WTC11 (cell line): ENCODE measurements at regions not wholly inside any gene's neighbourhood (a gene's known extent, or its start where the extent isn't known, plus 50 kb on each side); places are given as distances from the start of the nearest gene placed in this dataset.

Source experiments
- ATAC-seq: fragments of 200-7000 bp; cut with Tn5 transposase; 2 replicates; pipeline ENCODE4 v1.10.0; 2021; ENCODE audit warnings: mild to moderate bottlenecking, moderate library complexity
- CTCF ChIA-PET: fragments of 300-600 bp; sonication (Branson Sonifier 250); formaldehyde crosslinking; loops from one replicate; lab custom pipeline; 2021; ENCODE audit warnings: antibody characterized with exemption; lab: Charles Lee
- POLR2A ChIA-PET: fragments of 350-600 bp; sonication (Branson Sonifier 250); formaldehyde crosslinking; loops from one replicate; lab custom pipeline; 2021; ENCODE audit warnings: antibody characterized with exemption; lab: Charles Lee
- DNase-seq: peaks from one replicate; pipeline ENCODE4 v3.0.0; 2021; ENCODE audit warnings: low spot score
- H3K27ac Mint-ChIP-seq: 2 replicates; pipeline ENCODE4 v1.8.0; 2021; ENCODE audit warnings: mixed read lengths
- H3K27me3 Mint-ChIP-seq: 2 replicates; pipeline ENCODE4 v1.8.0; 2021; ENCODE audit warnings: low read depth, mild to moderate bottlenecking, moderate library complexity, mixed read lengths
- H3K36me3 Mint-ChIP-seq: 2 replicates; pipeline ENCODE4 v1.8.0; 2021; ENCODE audit warnings: mixed read lengths
- H3K4me1 Mint-ChIP-seq: 2 replicates; pipeline ENCODE4 v1.8.0; 2022; ENCODE audit warnings: mixed read lengths
- H3K4me3 Mint-ChIP-seq: 2 replicates; pipeline ENCODE4 v1.8.0; 2021; ENCODE audit warnings: mild to moderate bottlenecking, moderate library complexity, mixed read lengths
- H3K9me3 Mint-ChIP-seq: 2 replicates; pipeline ENCODE4 v1.8.0; 2021; ENCODE audit warnings: mixed read lengths
- CREM ChIP-seq: sonication (generic); formaldehyde crosslinking; IDR thresholded peaks from 2 replicates; pipeline ENCODE4 v1.8.1; 2022; ENCODE audit warnings: mild to moderate bottlenecking, missing genetic modification reagents, moderate library complexity
- FOXJ3 ChIP-seq: sonication (generic); formaldehyde crosslinking; IDR thresholded peaks from 2 replicates; pipeline ENCODE4 v1.9.0; 2021; ENCODE audit warnings: missing genetic modification reagents, mild to moderate bottlenecking, borderline replicate concordance
- GABPB1 ChIP-seq: sonication (generic); formaldehyde crosslinking; IDR thresholded peaks from 2 replicates; pipeline ENCODE4 v1.8.1; 2023; ENCODE audit warnings: mild to moderate bottlenecking, missing genetic modification reagents
- GRHL2 ChIP-seq: fragments of 250-450 bp; sonication (Bioruptor Pico); IDR thresholded peaks from 2 replicates; pipeline ENCODE4 v1.8.0; 2022; ENCODE audit warnings: mild to moderate bottlenecking, moderate library complexity; ENCODE audit not compliant: insufficient replicate concordance, severe bottlenecking
- HMGA2 ChIP-seq: fragments of 250-450 bp; sonication (Bioruptor Pico); IDR thresholded peaks from 2 replicates; pipeline ENCODE4 v1.4.0; 2021; ENCODE audit warnings: mild to moderate bottlenecking, moderate library complexity
- MXD4 ChIP-seq: fragments of 250-450 bp; sonication (Bioruptor Pico); IDR thresholded peaks from 2 replicates; pipeline ENCODE4 v1.8.0; 2021; ENCODE audit warnings: mild to moderate bottlenecking, moderate library complexity, borderline replicate concordance
- NFE2L1 ChIP-seq: sonication (generic); formaldehyde crosslinking; IDR thresholded peaks from 2 replicates; pipeline ENCODE4 v1.8.1; 2023; ENCODE audit warnings: missing genetic modification reagents
- NR2C2 ChIP-seq: sonication (generic); formaldehyde crosslinking; IDR thresholded peaks from 2 replicates; pipeline ENCODE4 v1.8.0; 2022; ENCODE audit warnings: mild to moderate bottlenecking, missing genetic modification reagents
- OVOL2 ChIP-seq: fragments of 250-450 bp; sonication (Bioruptor Pico); IDR thresholded peaks from 2 replicates; pipeline ENCODE4 v1.9.0; 2021; ENCODE audit warnings: mild to moderate bottlenecking, borderline replicate concordance
- SMAD4 ChIP-seq: sonication (generic); formaldehyde crosslinking; IDR thresholded peaks from 2 replicates; pipeline ENCODE4 v1.8.0; 2022; ENCODE audit warnings: mild to moderate bottlenecking, missing genetic modification reagents
- SOX15 ChIP-seq: fragments of 250-450 bp; sonication (Bioruptor Pico); IDR thresholded peaks from 2 replicates; pipeline ENCODE4 v1.9.0; 2021; ENCODE audit warnings: mild to moderate bottlenecking
- SP1 ChIP-seq: sonication (generic); formaldehyde crosslinking; conservative IDR thresholded peaks from 2 replicates; pipeline ENCODE4 v1.8.1; 2022; ENCODE audit warnings: missing genetic modification reagents
- TEAD1 ChIP-seq: sonication (generic); formaldehyde crosslinking; IDR thresholded peaks from 2 replicates; pipeline ENCODE4 v1.8.0; 2022; ENCODE audit warnings: mild to moderate bottlenecking, missing genetic modification reagents
- ZNF671 ChIP-seq: fragments of 250-450 bp; sonication (Bioruptor Pico); IDR thresholded peaks from 2 replicates; pipeline ENCODE4 v1.8.0; 2021; ENCODE audit warnings: mild to moderate bottlenecking
- TF ChIP-seq, protein P1 (sequence below): sonication (generic); formaldehyde crosslinking; IDR thresholded peaks from 2 replicates; pipeline ENCODE4 v1.8.0; 2022; ENCODE audit warnings: mild to moderate bottlenecking, missing genetic modification reagents
- TF ChIP-seq, protein P2 (sequence below): fragments of 250-450 bp; sonication (Bioruptor Pico); IDR thresholded peaks from 2 replicates; pipeline ENCODE4 v1.9.0; 2021; ENCODE audit warnings: moderate library complexity, mild to moderate bottlenecking, inconsistent platforms, borderline replicate concordance
- TF ChIP-seq, protein P3 (sequence below): sonication (generic); formaldehyde crosslinking; IDR thresholded peaks from 2 replicates; pipeline ENCODE4 v1.8.1; 2022; ENCODE audit warnings: low read depth, missing genetic modification reagents, borderline replicate concordance
- TF ChIP-seq, protein P4 (sequence below): sonication (generic); formaldehyde crosslinking; IDR thresholded peaks from 2 replicates; pipeline ENCODE4 v1.8.0; 2022; ENCODE audit warnings: mild to moderate bottlenecking, missing genetic modification reagents
- TF ChIP-seq, protein P5 (sequence below): sonication (generic); formaldehyde crosslinking; IDR thresholded peaks from 2 replicates; pipeline ENCODE4 v1.8.1; 2023; ENCODE audit warnings: mild to moderate bottlenecking, moderate library complexity, missing genetic modification reagents
- TF ChIP-seq, protein P6 (sequence below): sonication (generic); formaldehyde crosslinking; IDR thresholded peaks from 2 replicates; pipeline ENCODE4 v1.8.0; 2023; ENCODE audit warnings: mild to moderate bottlenecking, missing genetic modification reagents
- TF ChIP-seq, protein P7 (sequence below): sonication (generic); formaldehyde crosslinking; IDR thresholded peaks from 2 replicates; pipeline ENCODE4 v1.8.1; 2022; ENCODE audit warnings: missing genetic modification reagents, borderline replicate concordance

DNA sequence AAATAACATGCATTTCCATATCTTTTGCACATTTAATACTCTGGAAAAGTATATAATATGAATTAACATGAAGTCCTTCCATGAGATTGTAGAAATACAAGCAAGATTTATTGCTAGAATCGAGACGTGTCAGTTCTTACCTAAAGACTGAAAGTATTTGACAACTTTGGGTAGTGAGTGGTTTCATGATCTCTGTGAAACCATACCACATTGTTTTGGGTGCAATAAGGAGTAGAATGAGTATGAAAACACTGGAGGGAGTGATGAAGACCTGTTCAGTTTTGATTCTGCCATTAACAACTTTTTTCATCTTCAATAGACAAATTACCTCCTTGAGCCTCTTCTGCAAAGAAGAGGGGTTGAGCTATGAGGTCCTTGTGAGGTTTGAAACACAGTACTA lies 133.7 kb downstream of the NUDT12 start:
- no peaks in the 10 kb centered on the region for H3K27me3 Mint-ChIP-seq
- TF ChIP-seq, protein P1, sequence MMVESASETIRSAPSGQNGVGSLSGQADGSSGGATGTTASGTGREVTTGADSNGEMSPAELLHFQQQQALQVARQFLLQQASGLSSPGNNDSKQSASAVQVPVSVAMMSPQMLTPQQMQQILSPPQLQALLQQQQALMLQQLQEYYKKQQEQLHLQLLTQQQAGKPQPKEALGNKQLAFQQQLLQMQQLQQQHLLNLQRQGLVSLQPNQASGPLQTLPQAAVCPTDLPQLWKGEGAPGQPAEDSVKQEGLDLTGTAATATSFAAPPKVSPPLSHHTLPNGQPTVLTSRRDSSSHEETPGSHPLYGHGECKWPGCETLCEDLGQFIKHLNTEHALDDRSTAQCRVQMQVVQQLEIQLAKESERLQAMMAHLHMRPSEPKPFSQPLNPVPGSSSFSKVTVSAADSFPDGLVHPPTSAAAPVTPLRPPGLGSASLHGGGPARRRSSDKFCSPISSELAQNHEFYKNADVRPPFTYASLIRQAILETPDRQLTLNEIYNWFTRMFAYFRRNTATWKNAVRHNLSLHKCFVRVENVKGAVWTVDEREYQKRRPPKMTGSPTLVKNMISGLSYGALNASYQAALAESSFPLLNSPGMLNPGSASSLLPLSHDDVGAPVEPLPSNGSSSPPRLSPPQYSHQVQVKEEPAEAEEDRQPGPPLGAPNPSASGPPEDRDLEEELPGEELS (CRISPR knock-in tag), result no peak
- TF ChIP-seq, protein P2, sequence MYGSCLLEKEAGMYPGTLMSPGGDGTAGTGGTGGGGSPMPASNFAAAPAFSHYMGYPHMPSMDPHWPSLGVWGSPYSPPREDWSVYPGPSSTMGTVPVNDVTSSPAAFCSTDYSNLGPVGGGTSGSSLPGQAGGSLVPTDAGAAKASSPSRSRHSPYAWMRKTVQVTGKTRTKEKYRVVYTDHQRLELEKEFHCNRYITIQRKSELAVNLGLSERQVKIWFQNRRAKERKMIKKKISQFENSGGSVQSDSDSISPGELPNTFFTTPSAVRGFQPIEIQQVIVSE, result no peak
- TF ChIP-seq FOXJ3 (CRISPR knock-in tag), result no peak
- TF ChIP-seq HMGA2 (CRISPR knock-in tag), result no peak
- TF ChIP-seq NFE2L1 (CRISPR knock-in tag), result no peak
- TF ChIP-seq, protein P3, sequence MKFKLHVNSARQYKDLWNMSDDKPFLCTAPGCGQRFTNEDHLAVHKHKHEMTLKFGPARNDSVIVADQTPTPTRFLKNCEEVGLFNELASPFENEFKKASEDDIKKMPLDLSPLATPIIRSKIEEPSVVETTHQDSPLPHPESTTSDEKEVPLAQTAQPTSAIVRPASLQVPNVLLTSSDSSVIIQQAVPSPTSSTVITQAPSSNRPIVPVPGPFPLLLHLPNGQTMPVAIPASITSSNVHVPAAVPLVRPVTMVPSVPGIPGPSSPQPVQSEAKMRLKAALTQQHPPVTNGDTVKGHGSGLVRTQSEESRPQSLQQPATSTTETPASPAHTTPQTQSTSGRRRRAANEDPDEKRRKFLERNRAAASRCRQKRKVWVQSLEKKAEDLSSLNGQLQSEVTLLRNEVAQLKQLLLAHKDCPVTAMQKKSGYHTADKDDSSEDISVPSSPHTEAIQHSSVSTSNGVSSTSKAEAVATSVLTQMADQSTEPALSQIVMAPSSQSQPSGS (CRISPR knock-in tag), result no peak
- TF ChIP-seq GRHL2 (CRISPR knock-in tag), result no peak
- TF ChIP-seq, protein P4, sequence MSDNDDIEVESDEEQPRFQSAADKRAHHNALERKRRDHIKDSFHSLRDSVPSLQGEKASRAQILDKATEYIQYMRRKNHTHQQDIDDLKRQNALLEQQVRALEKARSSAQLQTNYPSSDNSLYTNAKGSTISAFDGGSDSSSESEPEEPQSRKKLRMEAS (CRISPR knock-in tag), result no peak
- no peak for TF ChIP-seq TEAD1 (CRISPR knock-in tag)
- ChIA-PET CTCF (no interaction called here), POLR2A (no interaction called here)
- H3K9me3 Mint-ChIP-seq, result no peaks in the 10 kb centered on the region
- ATAC-seq (no peak), DNase-seq (no peak)
- peaks cover 6% of the 10 kb centered on the region for H3K4me1 Mint-ChIP-seq
- no peaks in the 10 kb centered on the region for H3K36me3 Mint-ChIP-seq
- H3K4me3 Mint-ChIP-seq, result no peak overlapping the region
- H3K27ac Mint-ChIP-seq, result no peak overlapping the region

DNA sequence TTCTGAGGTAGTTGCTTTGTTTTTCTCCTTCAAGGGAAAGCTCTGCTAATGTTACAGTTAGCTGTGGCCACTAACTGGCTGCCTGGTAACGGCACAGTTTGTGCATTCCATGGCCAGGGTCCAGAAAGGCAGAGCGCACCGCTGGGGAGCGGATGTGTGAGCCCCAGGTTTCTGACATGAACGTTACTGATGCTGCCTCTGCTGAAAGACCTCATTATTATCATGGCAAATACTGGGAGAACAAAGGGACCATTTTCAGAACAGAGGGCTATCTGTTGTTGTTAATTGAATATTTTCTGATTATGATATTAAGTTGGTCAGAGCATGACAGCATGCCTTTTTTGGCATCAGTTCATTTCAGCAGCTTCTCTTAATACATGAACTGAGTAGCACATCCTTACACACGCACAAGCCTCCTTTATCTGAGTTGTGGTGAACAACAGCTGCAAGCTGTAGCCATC lies 134.1 kb downstream of the NUDT12 start:
- Mint-ChIP-seq H3K9me3 (no peaks in the 10 kb centered on the region), H3K27ac (no peak overlapping the region), H3K4me3 (no peak overlapping the region), H3K36me3 (no peaks in the 10 kb centered on the region), H3K27me3 (no peaks in the 10 kb centered on the region), H3K4me1 (peaks cover 6% of the 10 kb centered on the region)
- POLR2A ChIA-PET, result no interaction called here
- CTCF ChIA-PET, result interaction anchor here (0.6 kb wide), 1 partner anchor 666 kb away, joined by 3 read pairs; no protein-coding TSS in a partner anchor
- DNase-seq (no peak), ATAC-seq (no peak)
- TF ChIP-seq ZNF671 (CRISPR knock-in tag) (no peak), CREM (CRISPR knock-in tag) (no peak), GABPB1 (CRISPR knock-in tag) (no peak), SMAD4 (CRISPR knock-in tag) (no peak), HMGA2 (CRISPR knock-in tag) (no peak), SOX15 (CRISPR knock-in tag) (no peak), TEAD1 (CRISPR knock-in tag) (no peak), SP1 (CRISPR knock-in tag) (no peak), NR2C2 (CRISPR knock-in tag) (no peak), MXD4 (CRISPR knock-in tag) (no peak), OVOL2 (CRISPR knock-in tag) (no peak)
- TF ChIP-seq, protein P5, sequence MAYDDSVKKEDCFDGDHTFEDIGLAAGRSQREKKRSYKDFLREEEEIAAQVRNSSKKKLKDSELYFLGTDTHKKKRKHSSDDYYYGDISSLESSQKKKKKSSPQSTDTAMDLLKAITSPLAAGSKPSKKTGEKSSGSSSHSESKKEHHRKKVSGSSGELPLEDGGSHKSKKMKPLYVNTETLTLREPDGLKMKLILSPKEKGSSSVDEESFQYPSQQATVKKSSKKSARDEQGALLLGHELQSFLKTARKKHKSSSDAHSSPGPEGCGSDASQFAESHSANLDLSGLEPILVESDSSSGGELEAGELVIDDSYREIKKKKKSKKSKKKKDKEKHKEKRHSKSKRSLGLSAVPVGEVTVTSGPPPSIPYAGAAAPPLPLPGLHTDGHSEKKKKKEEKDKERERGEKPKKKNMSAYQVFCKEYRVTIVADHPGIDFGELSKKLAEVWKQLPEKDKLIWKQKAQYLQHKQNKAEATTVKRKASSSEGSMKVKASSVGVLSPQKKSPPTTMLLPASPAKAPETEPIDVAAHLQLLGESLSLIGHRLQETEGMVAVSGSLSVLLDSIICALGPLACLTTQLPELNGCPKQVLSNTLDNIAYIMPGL (CRISPR knock-in tag), result no peak
- TF ChIP-seq, protein P6, sequence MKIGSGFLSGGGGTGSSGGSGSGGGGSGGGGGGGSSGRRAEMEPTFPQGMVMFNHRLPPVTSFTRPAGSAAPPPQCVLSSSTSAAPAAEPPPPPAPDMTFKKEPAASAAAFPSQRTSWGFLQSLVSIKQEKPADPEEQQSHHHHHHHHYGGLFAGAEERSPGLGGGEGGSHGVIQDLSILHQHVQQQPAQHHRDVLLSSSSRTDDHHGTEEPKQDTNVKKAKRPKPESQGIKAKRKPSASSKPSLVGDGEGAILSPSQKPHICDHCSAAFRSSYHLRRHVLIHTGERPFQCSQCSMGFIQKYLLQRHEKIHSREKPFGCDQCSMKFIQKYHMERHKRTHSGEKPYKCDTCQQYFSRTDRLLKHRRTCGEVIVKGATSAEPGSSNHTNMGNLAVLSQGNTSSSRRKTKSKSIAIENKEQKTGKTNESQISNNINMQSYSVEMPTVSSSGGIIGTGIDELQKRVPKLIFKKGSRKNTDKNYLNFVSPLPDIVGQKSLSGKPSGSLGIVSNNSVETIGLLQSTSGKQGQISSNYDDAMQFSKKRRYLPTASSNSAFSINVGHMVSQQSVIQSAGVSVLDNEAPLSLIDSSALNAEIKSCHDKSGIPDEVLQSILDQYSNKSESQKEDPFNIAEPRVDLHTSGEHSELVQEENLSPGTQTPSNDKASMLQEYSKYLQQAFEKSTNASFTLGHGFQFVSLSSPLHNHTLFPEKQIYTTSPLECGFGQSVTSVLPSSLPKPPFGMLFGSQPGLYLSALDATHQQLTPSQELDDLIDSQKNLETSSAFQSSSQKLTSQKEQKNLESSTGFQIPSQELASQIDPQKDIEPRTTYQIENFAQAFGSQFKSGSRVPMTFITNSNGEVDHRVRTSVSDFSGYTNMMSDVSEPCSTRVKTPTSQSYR, result no peak
- TF ChIP-seq, protein P7, sequence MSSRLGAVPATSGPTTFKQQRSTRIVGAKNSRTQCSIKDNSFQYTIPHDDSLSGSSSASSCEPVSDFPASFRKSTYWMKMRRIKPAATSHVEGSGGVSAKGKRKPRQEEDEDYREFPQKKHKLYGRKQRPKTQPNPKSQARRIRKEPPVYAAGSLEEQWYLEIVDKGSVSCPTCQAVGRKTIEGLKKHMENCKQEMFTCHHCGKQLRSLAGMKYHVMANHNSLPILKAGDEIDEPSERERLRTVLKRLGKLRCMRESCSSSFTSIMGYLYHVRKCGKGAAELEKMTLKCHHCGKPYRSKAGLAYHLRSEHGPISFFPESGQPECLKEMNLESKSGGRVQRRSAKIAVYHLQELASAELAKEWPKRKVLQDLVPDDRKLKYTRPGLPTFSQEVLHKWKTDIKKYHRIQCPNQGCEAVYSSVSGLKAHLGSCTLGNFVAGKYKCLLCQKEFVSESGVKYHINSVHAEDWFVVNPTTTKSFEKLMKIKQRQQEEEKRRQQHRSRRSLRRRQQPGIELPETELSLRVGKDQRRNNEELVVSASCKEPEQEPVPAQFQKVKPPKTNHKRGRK (CRISPR knock-in tag), result no peak
- TF ChIP-seq, protein P2, result no peak
- TF ChIP-seq, protein P1 (CRISPR knock-in tag), result no peak
